ENCODE measurements at regions not wholly inside any gene's neighbourhood (a gene's known extent, or its start where the extent isn't known, plus 50 kb on each side); places are given as distances from the start of the nearest gene placed in this dataset.
"Not testable (repeated sequence)": the region's sequence is repeated elsewhere in the genome, so short reads cannot be mapped to it uniquely, and the experiment has no call there.

DNA sequence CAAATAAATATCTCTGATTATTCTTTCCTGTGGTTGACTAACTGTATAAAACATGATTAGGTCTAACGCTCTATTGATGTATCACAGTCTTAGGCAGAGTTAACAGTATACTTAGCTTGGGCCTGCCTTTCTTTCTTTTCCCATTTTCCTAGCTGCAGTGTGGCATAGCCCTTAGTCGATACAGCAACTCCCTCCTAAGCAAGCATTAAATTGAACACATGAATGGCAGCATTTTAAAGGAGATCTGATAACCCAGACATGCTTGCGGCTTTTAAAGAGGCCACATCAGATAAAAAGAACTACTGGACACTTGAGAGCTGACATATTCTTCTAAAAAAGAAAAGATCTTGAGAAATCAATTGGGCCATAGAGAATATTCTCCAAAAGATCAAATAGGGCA, 312.0 kb upstream of the TMPRSS15 start:
- peaks cover 14% of the 10 kb centered on the region for H3K9me3 Mint-ChIP-seq
- ATAC-seq (no peak), DNase-seq (no peak)
- no peaks in the 10 kb centered on the region for H3K4me1 Mint-ChIP-seq
- no peak overlapping the region for H3K27ac Mint-ChIP-seq
- H3K4me3 Mint-ChIP-seq: no peak overlapping the region
- H3K36me3 Mint-ChIP-seq (ENCODE audit: low read depth): no peaks in the 10 kb centered on the region
- H3K27me3 Mint-ChIP-seq: no peaks in the 10 kb centered on the region

GRCh38 chr21:18716578-18717138, 313.1 kb upstream of the TMPRSS15 start:
- H3K27ac Mint-ChIP-seq: no peak overlapping the region
- no peaks in the 10 kb centered on the region for H3K36me3 Mint-ChIP-seq (ENCODE audit: low read depth)
- ATAC-seq (no peak), DNase-seq (no peak)
- H3K4me3 Mint-ChIP-seq: no peak overlapping the region
- H3K27me3 Mint-ChIP-seq: no peaks in the 10 kb centered on the region
- peaks cover 13% of the 10 kb centered on the region for H3K9me3 Mint-ChIP-seq
- H3K4me1 Mint-ChIP-seq: no peaks in the 10 kb centered on the region

GRCh38 chr21:18722193-18722592, 318.6 kb upstream of the TMPRSS15 start:
- Mint-ChIP-seq H3K36me3 (ENCODE audit: low read depth) (no peaks in the 10 kb centered on the region), H3K27ac (no peak overlapping the region), H3K4me3 (no peak overlapping the region), H3K27me3 (no peaks in the 10 kb centered on the region), H3K4me1 (no peaks in the 10 kb centered on the region), H3K9me3 (no peaks in the 10 kb centered on the region)
- no peak for DNase-seq
- ATAC-seq: no peak

DNA sequence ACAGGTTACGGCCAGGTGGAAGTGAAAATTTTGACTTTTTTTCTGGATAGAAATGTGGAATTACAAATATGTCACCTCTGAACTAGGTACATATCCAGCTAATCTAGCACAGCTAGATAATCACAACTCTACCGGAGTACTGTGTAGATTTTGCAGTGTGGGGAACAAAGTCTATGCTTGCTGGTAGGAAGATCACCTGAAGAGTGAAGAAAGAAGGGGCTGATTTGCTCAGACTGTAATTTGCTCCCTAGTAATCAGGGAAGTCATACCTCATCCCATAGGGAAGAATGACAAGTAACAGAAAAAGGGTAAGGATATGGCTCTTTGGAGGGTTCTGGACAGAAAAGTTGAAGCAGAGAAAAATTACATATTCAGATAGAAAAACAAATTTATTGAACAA, 319.6 kb upstream of the TMPRSS15 start:
- Mint-ChIP-seq H3K36me3 (ENCODE audit: low read depth) (no peaks in the 10 kb centered on the region), H3K4me3 (no peak overlapping the region), H3K9me3 (no peaks in the 10 kb centered on the region), H3K4me1 (no peaks in the 10 kb centered on the region), H3K27ac (no peak overlapping the region), H3K27me3 (no peaks in the 10 kb centered on the region)
- DNase-seq: no peak
- ATAC-seq: no peak

DNA sequence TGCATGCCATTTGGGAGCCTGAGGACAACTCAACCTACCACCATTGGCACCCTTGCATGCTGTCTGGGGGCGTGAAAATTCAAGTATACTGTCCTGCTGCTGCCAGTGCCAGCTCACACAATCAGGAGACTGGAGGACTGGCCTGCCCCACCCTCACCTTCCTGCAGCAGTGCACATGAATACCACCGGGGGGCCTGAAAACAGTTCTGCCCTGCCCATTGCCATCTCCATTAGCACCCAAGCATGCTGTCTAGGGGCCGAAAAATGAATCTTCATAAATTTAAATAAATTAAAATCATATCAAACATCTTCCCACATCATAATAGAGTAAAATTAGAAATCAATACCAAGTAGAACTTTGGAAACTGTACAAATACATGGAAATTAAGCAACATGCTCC, 322.1 kb upstream of the TMPRSS15 start:
- Mint-ChIP-seq H3K9me3 (no peaks in the 10 kb centered on the region), H3K4me1 (no peaks in the 10 kb centered on the region), H3K27ac (no peak overlapping the region), H3K4me3 (no peak overlapping the region), H3K36me3 (ENCODE audit: low read depth) (no peaks in the 10 kb centered on the region), H3K27me3 (no peaks in the 10 kb centered on the region)
- DNase-seq (no peak), ATAC-seq (no peak)

GRCh38 chr21:18741954-18742353, 338.4 kb upstream of the TMPRSS15 start:
- no peaks in the 10 kb centered on the region for H3K36me3 Mint-ChIP-seq (ENCODE audit: low read depth)
- H3K9me3 Mint-ChIP-seq: peaks cover 4% of the 10 kb centered on the region
- no peak for DNase-seq
- H3K27me3 Mint-ChIP-seq: no peaks in the 10 kb centered on the region
- H3K4me1 Mint-ChIP-seq: no peaks in the 10 kb centered on the region
- no peak overlapping the region for H3K4me3 Mint-ChIP-seq
- ATAC-seq: no peak
- no peak overlapping the region for H3K27ac Mint-ChIP-seq

GRCh38 chr21:18743531-18743930, 339.9 kb upstream of the TMPRSS15 start:
- Mint-ChIP-seq H3K27ac (no peak overlapping the region), H3K9me3 (no peaks in the 10 kb centered on the region), H3K36me3 (ENCODE audit: low read depth) (no peaks in the 10 kb centered on the region), H3K4me1 (no peaks in the 10 kb centered on the region), H3K4me3 (no peak overlapping the region), H3K27me3 (no peaks in the 10 kb centered on the region)
- no peak for ATAC-seq
- no peak for DNase-seq

- H3K27ac Mint-ChIP-seq: no peak overlapping the region
- no peaks in the 10 kb centered on the region for H3K36me3 Mint-ChIP-seq (ENCODE audit: low read depth)
- H3K9me3 Mint-ChIP-seq: no peaks in the 10 kb centered on the region
- ATAC-seq (no peak), DNase-seq (no peak)
- H3K27me3 Mint-ChIP-seq: no peaks in the 10 kb centered on the region
- H3K4me3 Mint-ChIP-seq: no peak overlapping the region
- H3K4me1 Mint-ChIP-seq: no peaks in the 10 kb centered on the region
These were observed 341.3 kb upstream of the TMPRSS15 start for GRCh38 chr21:18744840-18745239.

GRCh38 chr21:18752894-18753293, 349.3 kb upstream of the TMPRSS15 start:
- not testable (repeated sequence) for H3K9me3 Mint-ChIP-seq; DNase-seq; H3K27ac Mint-ChIP-seq; H3K4me1 Mint-ChIP-seq; H3K36me3 Mint-ChIP-seq (ENCODE audit: low read depth); ATAC-seq; H3K27me3 Mint-ChIP-seq; H3K4me3 Mint-ChIP-seq

DNA sequence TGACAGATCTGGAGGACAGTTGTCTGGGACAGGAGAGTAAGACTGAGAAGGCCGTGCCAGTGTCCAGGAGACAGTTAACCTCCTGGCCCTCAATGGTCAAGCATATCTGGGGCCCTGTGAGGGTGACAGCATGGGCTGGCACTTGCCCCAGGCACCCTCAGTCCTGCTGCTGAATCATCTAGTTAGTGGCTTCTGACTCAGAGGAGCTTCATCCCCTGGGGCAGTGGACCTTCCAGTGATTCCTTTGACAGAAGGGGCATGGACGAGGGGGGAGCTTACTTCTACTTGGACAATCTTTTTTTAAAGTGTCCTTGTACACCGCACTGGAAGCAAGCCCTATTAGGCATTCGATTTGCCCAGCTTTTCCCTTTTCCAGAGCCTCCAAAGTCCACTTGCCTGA, 352.7 kb upstream of the TMPRSS15 start:
- not testable (repeated sequence) for H3K9me3 Mint-ChIP-seq; H3K4me1 Mint-ChIP-seq; H3K27ac Mint-ChIP-seq; DNase-seq; H3K27me3 Mint-ChIP-seq; H3K4me3 Mint-ChIP-seq; H3K36me3 Mint-ChIP-seq (ENCODE audit: low read depth); ATAC-seq

DNA sequence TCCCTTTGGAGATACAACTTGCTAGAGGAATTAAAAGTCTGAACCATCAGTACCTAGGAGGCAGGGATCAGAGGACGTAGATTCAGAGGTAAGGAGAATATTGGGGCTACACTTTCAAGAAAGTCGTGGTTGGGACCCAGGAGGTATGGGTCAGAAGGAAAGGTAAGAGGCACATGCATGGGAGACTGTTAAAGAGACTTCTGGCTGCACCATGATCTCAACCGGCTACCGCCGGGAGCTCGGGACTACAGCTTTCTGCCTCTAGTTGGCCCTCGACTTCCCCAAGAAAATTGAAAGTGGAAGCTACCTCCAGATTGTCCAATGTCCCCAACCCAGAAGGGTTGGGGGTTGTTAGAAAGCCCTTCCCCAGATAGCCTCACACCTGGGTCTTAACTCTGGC, 355.7 kb upstream of the TMPRSS15 start:
- H3K27ac Mint-ChIP-seq: no peak overlapping the region
- H3K9me3 Mint-ChIP-seq: no peaks in the 10 kb centered on the region
- H3K4me3 Mint-ChIP-seq: no peak overlapping the region
- H3K27me3 Mint-ChIP-seq: no peaks in the 10 kb centered on the region
- no peaks in the 10 kb centered on the region for H3K4me1 Mint-ChIP-seq
- DNase-seq (no peak), ATAC-seq (no peak)
- H3K36me3 Mint-ChIP-seq (ENCODE audit: low read depth): no peaks in the 10 kb centered on the region

- ATAC-seq: no peak
- no peaks in the 10 kb centered on the region for H3K36me3 Mint-ChIP-seq (ENCODE audit: low read depth)
These were observed 356.2 kb upstream of the TMPRSS15 start for GRCh38 chr21:18759751-18760161.

GRCh38 chr21:18760247-18760646, 356.7 kb upstream of the TMPRSS15 start:
- no peak for DNase-seq
- no peaks in the 10 kb centered on the region for H3K4me1 Mint-ChIP-seq
- H3K36me3 Mint-ChIP-seq (ENCODE audit: low read depth): no peaks in the 10 kb centered on the region
- no peak overlapping the region for H3K27ac Mint-ChIP-seq
- H3K9me3 Mint-ChIP-seq: no peaks in the 10 kb centered on the region
- H3K4me3 Mint-ChIP-seq: no peak overlapping the region
- ATAC-seq: no peak
- no peaks in the 10 kb centered on the region for H3K27me3 Mint-ChIP-seq

More at GRCh38 chr21:18759751-18760161, 356.2 kb upstream of the TMPRSS15 start:
- H3K27ac Mint-ChIP-seq: no peak overlapping the region
- H3K4me1 Mint-ChIP-seq: no peaks in the 10 kb centered on the region
- H3K4me3 Mint-ChIP-seq: no peak overlapping the region
- no peak for DNase-seq
- H3K9me3 Mint-ChIP-seq: no peaks in the 10 kb centered on the region
- H3K27me3 Mint-ChIP-seq: no peaks in the 10 kb centered on the region

GRCh38 chr21:18764720-18765119, 361.1 kb upstream of the TMPRSS15 start:
- H3K27me3 Mint-ChIP-seq: no peaks in the 10 kb centered on the region
- H3K4me3 Mint-ChIP-seq: no peak overlapping the region
- DNase-seq (no peak), ATAC-seq (no peak)
- H3K4me1 Mint-ChIP-seq: no peaks in the 10 kb centered on the region
- H3K27ac Mint-ChIP-seq: no peak overlapping the region
- no peaks in the 10 kb centered on the region for H3K9me3 Mint-ChIP-seq
- H3K36me3 Mint-ChIP-seq (ENCODE audit: low read depth): no peaks in the 10 kb centered on the region

GRCh38 chr21:18769599-18769998, 366.0 kb upstream of the TMPRSS15 start:
- Mint-ChIP-seq H3K4me3 (no peak overlapping the region), H3K36me3 (ENCODE audit: low read depth) (no peaks in the 10 kb centered on the region), H3K9me3 (no peaks in the 10 kb centered on the region), H3K27me3 (no peaks in the 10 kb centered on the region), H3K27ac (no peak overlapping the region), H3K4me1 (no peaks in the 10 kb centered on the region)
- ATAC-seq (no peak), DNase-seq (no peak)

DNA sequence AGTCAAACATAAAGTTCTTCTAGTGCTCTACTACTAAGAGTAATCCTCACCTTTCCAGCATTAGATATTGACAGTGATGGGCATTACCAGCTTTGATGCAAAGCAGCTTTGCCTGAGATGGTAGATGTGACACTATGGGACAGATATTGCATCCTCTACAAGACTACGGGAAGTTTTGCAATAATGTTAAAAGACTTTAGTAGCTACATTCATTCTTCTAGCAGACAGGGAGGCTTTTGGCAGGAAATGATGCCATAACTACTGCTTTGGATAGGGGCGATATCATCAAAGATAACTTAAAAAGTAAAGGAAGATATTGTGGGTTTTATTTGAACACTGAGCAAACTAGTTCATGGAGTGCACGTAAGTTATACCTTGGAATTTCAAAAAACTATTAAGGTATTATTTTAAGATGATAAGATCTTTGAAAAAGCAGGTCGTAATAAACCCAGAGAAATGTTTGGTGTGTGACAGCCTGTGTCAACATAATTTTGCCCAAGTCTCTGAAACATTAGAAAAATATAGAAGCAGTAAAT, 368.3 kb upstream of the TMPRSS15 start:
- no peak for ATAC-seq
- Mint-ChIP-seq H3K4me1 (no peaks in the 10 kb centered on the region), H3K27me3 (no peaks in the 10 kb centered on the region), H3K27ac (no peak overlapping the region), H3K9me3 (no peaks in the 10 kb centered on the region), H3K36me3 (ENCODE audit: low read depth) (no peaks in the 10 kb centered on the region), H3K4me3 (no peak overlapping the region)
- DNase-seq: no peak
